ENCODE measurements at regions not wholly inside any gene's neighbourhood (a gene's known extent, or its start where the extent isn't known, plus 50 kb on each side); places are given as distances from the start of the nearest gene placed in this dataset.

DNA sequence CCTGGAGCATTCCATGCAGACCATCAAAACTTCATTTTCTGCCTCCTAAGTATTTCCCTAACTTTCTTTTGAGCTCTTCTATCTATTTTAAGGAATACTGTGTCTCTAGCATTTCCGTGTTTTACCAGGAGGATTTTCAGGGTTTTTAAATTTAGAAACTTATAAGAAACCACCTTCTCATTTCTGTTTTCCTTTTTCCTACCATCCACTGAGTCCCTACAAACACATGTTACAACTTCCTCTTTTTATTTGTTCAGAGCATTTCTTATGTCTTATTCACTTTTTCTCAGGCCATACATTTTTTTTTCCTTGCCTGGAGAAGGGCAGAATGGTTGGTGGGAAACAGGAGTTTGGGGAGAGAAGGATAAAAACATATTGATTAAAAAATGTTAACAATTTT lies 130.0 kb upstream of the BMP5 start:
- TF ChIP-seq, protein P1, sequence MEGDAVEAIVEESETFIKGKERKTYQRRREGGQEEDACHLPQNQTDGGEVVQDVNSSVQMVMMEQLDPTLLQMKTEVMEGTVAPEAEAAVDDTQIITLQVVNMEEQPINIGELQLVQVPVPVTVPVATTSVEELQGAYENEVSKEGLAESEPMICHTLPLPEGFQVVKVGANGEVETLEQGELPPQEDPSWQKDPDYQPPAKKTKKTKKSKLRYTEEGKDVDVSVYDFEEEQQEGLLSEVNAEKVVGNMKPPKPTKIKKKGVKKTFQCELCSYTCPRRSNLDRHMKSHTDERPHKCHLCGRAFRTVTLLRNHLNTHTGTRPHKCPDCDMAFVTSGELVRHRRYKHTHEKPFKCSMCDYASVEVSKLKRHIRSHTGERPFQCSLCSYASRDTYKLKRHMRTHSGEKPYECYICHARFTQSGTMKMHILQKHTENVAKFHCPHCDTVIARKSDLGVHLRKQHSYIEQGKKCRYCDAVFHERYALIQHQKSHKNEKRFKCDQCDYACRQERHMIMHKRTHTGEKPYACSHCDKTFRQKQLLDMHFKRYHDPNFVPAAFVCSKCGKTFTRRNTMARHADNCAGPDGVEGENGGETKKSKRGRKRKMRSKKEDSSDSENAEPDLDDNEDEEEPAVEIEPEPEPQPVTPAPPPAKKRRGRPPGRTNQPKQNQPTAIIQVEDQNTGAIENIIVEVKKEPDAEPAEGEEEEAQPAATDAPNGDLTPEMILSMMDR (IDR thresholded peaks at IDR 0.05; ENCODE audit: low read depth, low read length, missing control alignments), result no peak
- no peak for DNase-seq (ENCODE audit: low read depth)
- no peak overlapping the region for H3K4me3 ChIP-seq (ENCODE audit: low read depth, low read length)

DNA sequence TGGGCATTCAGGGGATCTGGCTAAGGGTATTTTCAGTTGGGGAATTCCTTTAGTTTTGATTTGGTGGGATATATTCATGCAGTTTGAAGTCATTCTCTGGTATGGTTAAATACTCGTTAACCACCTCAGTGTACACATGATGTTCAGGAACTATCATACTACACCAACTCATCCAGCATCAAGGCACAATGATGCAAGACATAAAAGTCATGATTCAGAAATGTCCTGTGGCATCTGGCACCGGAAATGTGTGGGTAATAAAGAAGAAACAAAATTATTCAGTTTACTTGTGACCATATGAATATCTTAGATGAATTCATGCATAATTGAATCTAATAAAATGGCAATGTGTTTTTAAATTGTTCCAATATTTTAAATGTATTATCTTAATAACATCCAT lies 129.0 kb upstream of the BMP5 start:
- no peak overlapping the region for H3K4me3 ChIP-seq (ENCODE audit: low read depth, low read length)
- no peak for DNase-seq (ENCODE audit: low read depth)
- TF ChIP-seq, protein P1 (IDR thresholded peaks at IDR 0.05; ENCODE audit: low read depth, low read length, missing control alignments), result no peak

DNA sequence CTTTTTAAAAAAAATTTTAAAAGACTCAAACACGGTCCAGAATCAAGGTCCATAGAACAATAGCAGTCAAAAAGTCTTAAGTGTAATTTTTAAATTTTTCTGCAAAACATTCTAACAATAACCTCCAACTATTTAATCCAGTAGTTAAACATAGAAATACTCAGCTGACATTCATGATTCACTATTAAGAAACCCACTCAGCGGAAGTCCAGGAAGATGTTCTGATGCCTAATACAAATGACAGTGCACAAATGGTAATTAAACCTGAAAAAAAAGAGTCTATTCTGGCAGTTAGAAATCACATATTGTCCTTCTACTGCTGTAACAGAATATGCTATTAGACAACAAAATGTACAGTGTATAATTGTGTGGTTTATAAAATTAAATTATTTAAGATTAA lies 128.2 kb upstream of the BMP5 start:
- no peak overlapping the region for H3K4me3 ChIP-seq (ENCODE audit: low read depth, low read length)
- TF ChIP-seq, protein P1 (IDR thresholded peaks at IDR 0.05; ENCODE audit: low read depth, low read length, missing control alignments), result no peak

DNA sequence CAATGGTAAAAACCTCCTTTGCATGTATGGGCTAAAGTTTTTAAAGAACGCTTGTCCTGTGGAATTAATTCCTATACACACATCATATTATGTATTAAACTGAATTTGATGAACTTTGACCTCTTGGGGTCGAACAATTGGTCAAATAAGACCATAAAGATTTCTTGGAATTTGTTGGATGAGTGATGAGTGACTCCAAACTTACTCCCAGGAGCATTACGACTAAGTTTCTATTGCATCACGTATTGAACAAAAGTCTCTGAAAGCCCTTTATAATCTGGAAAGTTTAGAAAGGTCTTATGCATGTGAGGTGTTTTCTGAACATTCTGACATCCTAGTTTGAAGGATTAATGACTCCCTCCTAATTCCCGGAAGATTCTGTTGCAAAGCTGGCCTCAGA lies 126.9 kb upstream of the BMP5 start:
- TF ChIP-seq, protein P1 (IDR thresholded peaks at IDR 0.05; ENCODE audit: low read depth, low read length, missing control alignments), result no peak
- no peak for DNase-seq (ENCODE audit: low read depth)
- no peak overlapping the region for H3K4me3 ChIP-seq (ENCODE audit: low read depth, low read length)

More for the DNA sequence above, 128.2 kb upstream of the BMP5 start:
- no peak for DNase-seq (ENCODE audit: low read depth)

DNA sequence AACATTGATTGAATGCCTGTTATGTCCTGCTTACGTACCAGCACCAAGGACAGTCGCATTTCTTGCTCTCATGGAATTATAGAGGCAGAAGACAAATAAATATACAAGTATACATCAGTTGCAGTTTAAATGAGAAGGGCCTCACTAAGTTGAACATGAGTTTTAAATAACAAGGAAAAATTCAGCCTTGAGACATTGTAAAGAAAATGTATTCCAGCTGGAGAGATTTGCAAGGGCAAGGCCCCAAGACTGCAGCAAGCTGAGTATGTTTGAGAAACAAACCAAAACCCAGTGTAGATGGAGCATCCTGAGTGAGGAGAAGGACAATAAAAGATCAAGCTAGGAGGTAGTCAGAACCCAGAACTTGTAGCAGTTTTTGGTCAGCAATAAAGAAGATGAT lies 123.2 kb upstream of the BMP5 start:
- DNase-seq (ENCODE audit: low read depth), result no peak
- H3K4me3 ChIP-seq (ENCODE audit: low read depth, low read length), result no peak overlapping the region
- TF ChIP-seq, protein P1 (IDR thresholded peaks at IDR 0.05; ENCODE audit: low read depth, low read length, missing control alignments), result no peak

DNA sequence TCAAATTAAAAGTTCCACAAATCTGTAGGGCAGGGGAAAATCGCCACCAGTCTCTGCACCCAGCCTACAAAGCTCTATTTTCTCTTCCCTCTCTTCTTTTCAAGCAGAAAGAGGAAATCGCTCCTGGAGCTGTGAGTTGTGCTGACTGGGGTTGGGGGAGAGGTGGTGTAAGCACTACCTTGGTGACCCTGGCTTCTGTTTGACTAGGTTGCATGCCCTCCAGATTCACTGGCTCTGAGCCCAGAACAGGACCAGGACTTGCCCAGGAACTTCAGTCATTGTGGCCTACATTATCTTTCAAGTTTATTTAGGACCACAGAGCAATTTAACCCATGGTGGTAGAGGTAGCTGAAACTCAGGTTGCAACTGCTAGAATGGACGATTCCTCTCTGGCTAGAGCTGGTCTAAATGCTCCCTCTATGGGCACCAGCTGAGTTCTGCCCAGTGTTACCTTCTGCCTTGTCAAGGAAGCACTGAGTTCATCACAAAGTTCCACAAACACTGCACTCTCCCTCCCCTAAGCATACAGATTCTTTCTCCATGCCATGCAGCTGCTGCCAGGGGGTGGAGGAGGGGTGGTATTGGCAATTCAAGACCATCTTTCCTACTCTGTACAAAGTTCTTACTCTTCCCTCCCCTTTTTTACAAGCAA lies 122.0 kb upstream of the BMP5 start:
- no peak for DNase-seq (ENCODE audit: low read depth)
- no peak overlapping the region for H3K4me3 ChIP-seq (ENCODE audit: low read depth, low read length)
- TF ChIP-seq, protein P1 (IDR thresholded peaks at IDR 0.05; ENCODE audit: low read depth, low read length, missing control alignments), result no peak

DNA sequence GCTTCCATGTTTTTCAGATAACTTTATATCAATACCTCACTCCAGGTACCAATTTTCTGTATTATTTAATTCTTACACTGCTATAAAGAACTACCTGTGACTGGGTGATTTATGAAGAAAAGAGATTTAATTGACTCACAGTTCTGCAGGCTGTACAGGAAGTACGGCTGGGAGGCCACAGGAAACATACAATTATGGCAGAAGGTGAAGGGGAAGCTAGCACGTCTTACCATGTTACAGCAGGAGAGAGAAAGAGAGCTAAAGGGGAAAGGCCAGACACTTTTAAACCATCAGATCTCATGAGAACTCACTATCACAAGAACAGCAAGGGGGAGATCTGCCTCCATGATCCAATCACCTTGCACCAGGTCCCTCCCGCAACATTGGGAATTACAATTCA lies 119.1 kb upstream of the BMP5 start:
- TF ChIP-seq, protein P1 (IDR thresholded peaks at IDR 0.05; ENCODE audit: low read depth, low read length, missing control alignments), result no peak
- no peak for DNase-seq (ENCODE audit: low read depth)
- no peak overlapping the region for H3K4me3 ChIP-seq (ENCODE audit: low read depth, low read length)

Data from GM12864 (cell line).